ENCODE measurements at regions not wholly inside any gene's neighbourhood (a gene's known extent, or its start where the extent isn't known, plus 50 kb on each side); places are given as distances from the start of the nearest gene placed in this dataset.
"Not testable (repeated sequence)": the region's sequence is repeated elsewhere in the genome, so short reads cannot be mapped to it uniquely, and the experiment has no call there.

GRCh38 chr10:55750458-55750857 is 610.6 kb downstream of the ZWINT start:
- no peaks in the 10 kb centered on the region for H3K4me1 ChIP-seq
- DNase-seq = no peak
- no peak for TF ChIP-seq CTCF (IDR thresholded peaks at IDR 0.05; ENCODE audit: borderline replicate concordance)

GRCh38 chr10:55747244-55747643 is 613.8 kb downstream of the ZWINT start:
- no peaks in the 10 kb centered on the region for H3K27me3 ChIP-seq (ENCODE audit: low read depth)
- no peak overlapping the region for H3K27ac ChIP-seq (replicated peaks)
- no peaks in the 10 kb centered on the region for H3K9me3 ChIP-seq (replicated peaks)
- no peaks in the 10 kb centered on the region for H3K4me1 ChIP-seq
- H3K36me3 ChIP-seq = no peaks in the 10 kb centered on the region
- TF ChIP-seq CTCF (IDR thresholded peaks at IDR 0.05; ENCODE audit: borderline replicate concordance) = no peak
- H3K4me3 ChIP-seq = no peak overlapping the region
- intact Hi-C loops (cut with micrococcal nuclease) = no loop called here
- no peak for DNase-seq

More at GRCh38 chr10:55750458-55750857, 610.6 kb downstream of the ZWINT start:
- Histone ChIP-seq H3K36me3 (no peaks in the 10 kb centered on the region), H3K27me3 (ENCODE audit: low read depth) (no peaks in the 10 kb centered on the region), H3K27ac (replicated peaks) (no peak overlapping the region), H3K4me3 (no peak overlapping the region), H3K9me3 (replicated peaks) (no peaks in the 10 kb centered on the region)
- intact Hi-C loops (cut with micrococcal nuclease) = no loop called here

GRCh38 chr10:55746002-55746401 is 615.1 kb downstream of the ZWINT start:
- no peak for TF ChIP-seq CTCF (IDR thresholded peaks at IDR 0.05; ENCODE audit: borderline replicate concordance)
- H3K4me1 ChIP-seq = no peaks in the 10 kb centered on the region
- no peak for DNase-seq
- H3K36me3 ChIP-seq = no peaks in the 10 kb centered on the region
- no peaks in the 10 kb centered on the region for H3K27me3 ChIP-seq (ENCODE audit: low read depth)
- H3K4me3 ChIP-seq = no peak overlapping the region
- H3K27ac ChIP-seq (replicated peaks) = no peak overlapping the region
- H3K9me3 ChIP-seq (replicated peaks) = no peaks in the 10 kb centered on the region
- intact Hi-C loops (cut with micrococcal nuclease) = no loop called here

GRCh38 chr10:55742487-55742886 is 618.6 kb downstream of the ZWINT start:
- no peak for TF ChIP-seq CTCF (IDR thresholded peaks at IDR 0.05; ENCODE audit: borderline replicate concordance)
- Histone ChIP-seq H3K27me3 (ENCODE audit: low read depth) (no peaks in the 10 kb centered on the region), H3K9me3 (replicated peaks) (no peaks in the 10 kb centered on the region), H3K4me3 (no peak overlapping the region), H3K27ac (replicated peaks) (no peak overlapping the region), H3K4me1 (no peaks in the 10 kb centered on the region), H3K36me3 (no peaks in the 10 kb centered on the region)
- DNase-seq = no peak
- intact Hi-C loops (cut with micrococcal nuclease) = no loop called here

GRCh38 chr10:55740767-55741166 is 620.3 kb downstream of the ZWINT start:
- intact Hi-C loops (cut with micrococcal nuclease); DNase-seq; H3K27me3 ChIP-seq (ENCODE audit: low read depth); H3K4me3 ChIP-seq; H3K27ac ChIP-seq (replicated peaks); H3K36me3 ChIP-seq; H3K9me3 ChIP-seq (replicated peaks); H3K4me1 ChIP-seq: not testable (repeated sequence)

- no peaks in the 10 kb centered on the region for H3K27me3 ChIP-seq (ENCODE audit: low read depth)
- H3K4me3 ChIP-seq = no peak overlapping the region
- H3K36me3 ChIP-seq = no peaks in the 10 kb centered on the region
- no peak for DNase-seq
- H3K9me3 ChIP-seq (replicated peaks) = no peaks in the 10 kb centered on the region
- H3K27ac ChIP-seq (replicated peaks) = no peak overlapping the region
- no peaks in the 10 kb centered on the region for H3K4me1 ChIP-seq
- no peak for TF ChIP-seq CTCF (IDR thresholded peaks at IDR 0.05; ENCODE audit: borderline replicate concordance)
- intact Hi-C loops (cut with micrococcal nuclease) = no loop called here
Observed at GRCh38 chr10:55740110-55740509, 620.9 kb downstream of the ZWINT start.
